COLO668 (cell line): ENCODE measurements at regions not wholly inside any gene's neighbourhood (a gene's known extent, or its start where the extent isn't known, plus 50 kb on each side); places are given as distances from the start of the nearest gene placed in this dataset.

Experiments used
- DNase-seq: peaks from one replicate; lab custom pipeline; 2025; ENCODE audit not compliant: unreplicated experiment; lab: John Stamatoyannopoulos, UW

DNA sequence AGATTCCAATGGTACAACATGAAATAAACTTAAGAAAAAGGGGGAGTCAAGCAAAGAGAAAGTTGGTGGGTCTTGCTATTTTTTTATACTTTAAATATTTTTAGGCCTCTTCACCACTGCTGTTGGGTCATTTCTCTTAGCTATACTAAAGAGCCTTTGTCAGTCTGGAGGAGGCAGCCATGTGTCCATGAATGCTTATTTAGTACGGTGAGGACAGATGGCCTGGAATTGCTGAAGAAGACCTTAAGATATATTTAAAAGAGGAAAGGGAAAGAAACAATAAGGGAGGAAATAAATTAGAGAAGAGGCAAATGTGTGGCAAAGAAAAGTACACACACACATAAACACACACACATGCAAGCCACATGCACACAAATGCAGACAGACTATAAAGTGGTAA, 560.5 kb upstream of the MEF2C start:
- no peak for DNase-seq

DNA sequence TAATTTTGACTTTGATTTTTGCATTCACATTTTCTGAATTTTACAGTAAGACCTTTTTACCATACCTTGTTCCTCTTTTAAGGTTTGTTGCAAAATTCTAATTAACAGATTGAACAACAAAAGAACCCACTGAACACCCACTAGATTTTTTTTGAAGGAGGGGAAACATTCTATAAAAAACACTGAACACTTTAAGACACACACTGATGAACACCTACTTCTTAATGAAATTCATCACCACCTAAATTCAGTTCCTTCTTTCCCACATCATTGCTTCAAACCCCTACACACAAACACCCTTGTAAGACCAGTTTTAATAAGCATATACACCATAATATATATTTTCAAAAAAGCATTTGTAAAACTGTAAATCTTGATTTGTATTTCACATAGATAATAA, 559.0 kb upstream of the MEF2C start:
- no peak for DNase-seq

DNA sequence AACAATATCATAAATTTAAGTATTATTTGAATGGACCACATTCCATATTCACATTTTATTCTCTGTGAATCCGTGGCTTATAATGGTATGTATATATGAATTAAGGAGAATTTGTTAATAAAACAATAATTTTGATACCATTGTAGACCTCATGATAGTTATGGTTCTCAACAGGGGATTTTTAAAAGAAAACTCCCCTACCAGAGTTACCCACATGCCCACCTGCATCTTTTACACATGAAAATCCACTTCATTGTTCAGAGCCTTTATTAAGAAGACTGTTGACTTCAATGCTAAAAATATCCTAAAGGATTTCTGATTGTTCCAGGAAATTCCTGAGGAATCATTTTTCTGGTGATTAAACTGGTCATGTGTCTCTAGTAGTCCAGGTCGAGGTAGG, 557.7 kb upstream of the MEF2C start:
- DNase-seq: no peak

DNA sequence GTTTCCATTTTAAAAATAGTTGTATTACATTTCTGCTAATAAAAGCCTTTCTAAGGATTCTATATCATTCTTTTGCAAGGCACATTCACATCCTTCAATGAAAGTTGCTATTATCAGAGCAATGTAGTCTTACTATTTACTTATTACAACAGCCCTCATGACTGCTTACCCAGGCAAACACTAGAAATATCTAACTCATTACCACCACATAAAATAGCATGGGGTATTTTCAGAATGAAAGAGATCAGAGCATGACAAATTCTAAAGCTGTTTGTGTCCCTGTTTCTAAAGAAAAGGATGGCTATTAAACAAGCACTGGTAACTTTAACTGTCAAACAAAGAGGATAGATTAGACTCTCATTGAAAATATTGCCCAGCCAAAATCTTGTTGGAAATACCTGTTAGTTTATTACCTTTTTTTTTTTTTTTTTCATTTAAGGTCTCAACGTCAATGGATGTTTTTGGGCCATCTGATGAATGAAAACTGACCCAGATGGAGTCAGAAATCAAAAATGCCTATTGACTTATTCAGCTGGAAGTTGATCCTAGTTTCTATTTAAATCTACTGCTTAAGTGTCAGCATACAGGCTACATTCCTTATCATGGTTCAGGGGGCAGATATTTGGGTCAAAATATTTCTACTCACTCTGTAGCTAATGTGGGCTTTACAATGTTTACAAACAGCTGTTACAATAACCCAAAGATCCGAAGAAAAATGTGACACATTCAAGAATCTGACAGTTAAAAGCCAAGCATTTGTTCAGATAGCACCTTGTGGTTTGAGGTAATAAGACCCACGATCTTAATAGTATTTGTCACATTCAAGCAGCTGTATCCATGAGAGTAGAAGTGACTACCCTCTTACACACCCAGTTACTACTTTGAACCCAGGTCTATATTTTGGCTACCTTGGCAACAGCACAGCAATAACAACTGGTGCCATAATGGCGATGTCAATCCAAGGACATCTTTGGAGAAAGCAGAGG, 554.8 kb upstream of the MEF2C start:
- DNase-seq: no peak

DNA sequence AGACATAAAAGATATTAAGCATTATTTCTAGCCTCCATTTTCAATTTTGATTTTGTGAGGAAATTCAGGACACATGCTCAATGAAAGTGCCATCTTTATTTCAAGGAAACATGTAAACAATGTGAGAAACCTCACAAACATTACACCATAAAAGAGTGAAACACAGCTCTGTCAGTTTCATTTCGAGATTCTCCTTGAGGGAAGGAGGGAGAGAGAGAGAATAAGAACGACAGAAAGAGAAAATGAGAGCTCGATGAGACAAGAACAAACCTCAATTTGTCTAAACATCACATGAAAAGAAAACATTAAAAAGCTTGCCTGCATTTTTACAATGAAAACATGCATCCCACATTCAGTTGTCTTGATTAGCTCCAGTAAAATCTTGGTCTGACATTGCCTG, 553.5 kb upstream of the MEF2C start:
- DNase-seq: no peak

DNA sequence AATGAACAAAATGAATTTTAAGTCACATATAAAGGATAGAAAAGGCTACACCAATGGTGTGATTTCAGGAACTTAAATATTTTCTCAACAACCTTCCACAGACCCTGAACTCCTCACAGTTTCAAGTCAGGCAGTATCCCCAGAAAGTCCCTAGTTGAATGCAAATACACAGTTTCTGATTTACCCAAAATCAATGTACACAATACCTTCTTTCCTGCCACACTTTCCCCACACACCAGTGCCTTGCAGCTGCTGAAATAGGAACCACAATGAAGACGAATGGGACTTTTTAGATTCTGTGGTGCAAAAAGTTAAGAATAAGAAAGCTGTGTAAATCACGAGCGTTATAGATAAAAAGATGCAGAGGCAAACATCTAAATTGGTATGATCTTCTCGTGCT, 552.4 kb upstream of the MEF2C start:
- DNase-seq: no peak

DNA sequence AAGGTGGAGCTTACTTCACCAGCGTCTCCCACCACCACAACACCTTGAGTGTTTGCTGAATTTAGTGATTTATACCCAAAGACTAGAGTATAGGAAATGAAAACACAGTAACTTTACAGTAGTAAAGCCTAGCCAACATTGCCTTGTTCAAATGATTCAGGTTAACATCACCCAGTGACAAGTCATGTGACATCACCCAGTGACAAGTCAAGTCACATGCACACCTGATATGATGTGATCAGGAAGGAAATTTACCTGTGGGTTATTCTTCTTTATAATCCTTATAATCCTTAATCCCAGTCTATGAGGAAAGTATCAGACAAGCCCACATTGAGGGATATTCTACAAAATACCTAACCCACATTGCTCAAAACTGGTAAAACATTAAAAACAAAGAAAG, 545.6 kb upstream of the MEF2C start:
- no peak for DNase-seq

DNA sequence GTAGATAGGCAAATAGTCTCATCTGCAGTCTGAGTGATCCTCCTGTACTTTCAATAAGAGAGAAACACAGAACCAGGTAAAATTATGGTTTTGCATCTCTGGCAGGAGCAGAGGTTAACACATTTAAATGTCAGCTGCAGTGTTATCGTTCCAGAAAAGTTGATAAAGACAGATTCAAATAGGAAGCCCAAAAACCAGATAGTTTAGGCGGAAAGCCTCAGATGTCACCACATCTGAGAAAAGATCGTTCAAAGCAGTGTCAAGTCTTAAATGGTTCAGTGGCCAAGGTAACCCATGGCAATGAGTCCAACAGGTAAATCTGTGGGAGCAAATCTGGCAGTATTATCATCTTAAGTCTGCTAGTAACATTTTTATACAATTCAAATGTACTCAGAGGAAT, 542.1 kb upstream of the MEF2C start:
- no peak for DNase-seq

DNA sequence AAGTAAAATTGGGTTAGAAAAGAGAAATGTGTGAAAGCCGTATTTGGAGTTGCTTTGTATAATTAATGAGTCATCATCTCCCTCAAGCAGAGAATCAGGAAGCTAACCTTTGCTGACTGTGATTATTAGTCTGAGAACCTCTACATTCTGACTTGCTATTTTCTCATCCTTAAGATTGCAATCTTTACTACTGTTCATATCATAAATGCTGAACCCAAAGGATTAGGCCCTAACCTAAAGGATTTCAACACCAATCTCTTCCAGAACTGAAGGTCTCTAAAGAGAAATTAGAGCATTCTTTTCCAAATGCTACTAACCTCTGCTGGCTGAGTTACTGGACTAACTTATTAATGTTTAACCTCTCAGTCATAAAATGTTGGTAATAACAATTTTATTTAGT, 538.1 kb upstream of the MEF2C start:
- no peak for DNase-seq

DNA sequence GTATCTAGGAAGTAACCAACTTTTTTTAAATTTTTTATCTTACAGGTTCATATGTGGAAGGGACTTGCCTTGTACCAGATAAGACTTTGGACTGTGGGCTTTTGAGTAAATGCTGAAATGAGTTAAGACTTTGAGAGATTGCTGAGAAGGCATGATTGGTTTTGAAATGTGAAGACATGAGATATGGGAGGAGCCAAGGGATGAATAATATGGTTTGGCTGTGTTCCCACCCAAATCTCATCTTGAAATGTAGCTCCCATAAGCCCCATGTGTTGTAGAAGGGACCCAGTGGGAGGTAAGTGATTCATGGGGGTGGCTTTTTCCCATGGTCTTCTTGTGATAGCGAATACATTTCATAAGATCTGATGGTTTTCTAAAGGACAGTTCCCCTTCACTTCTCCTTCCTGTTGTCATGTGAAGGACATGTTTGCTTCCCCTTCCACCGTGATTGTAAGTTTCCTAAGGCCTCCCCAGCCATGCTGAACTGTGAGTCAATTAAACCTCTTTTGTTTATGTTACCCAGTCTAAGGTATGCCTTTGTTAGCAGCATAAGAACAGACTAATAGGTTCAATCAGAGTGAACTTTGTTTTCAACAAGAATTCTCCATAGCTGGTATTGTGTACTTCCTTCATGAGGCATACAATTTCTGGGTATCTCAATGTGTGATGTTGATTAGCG, 535.6 kb upstream of the MEF2C start:
- DNase-seq: no peak

DNA sequence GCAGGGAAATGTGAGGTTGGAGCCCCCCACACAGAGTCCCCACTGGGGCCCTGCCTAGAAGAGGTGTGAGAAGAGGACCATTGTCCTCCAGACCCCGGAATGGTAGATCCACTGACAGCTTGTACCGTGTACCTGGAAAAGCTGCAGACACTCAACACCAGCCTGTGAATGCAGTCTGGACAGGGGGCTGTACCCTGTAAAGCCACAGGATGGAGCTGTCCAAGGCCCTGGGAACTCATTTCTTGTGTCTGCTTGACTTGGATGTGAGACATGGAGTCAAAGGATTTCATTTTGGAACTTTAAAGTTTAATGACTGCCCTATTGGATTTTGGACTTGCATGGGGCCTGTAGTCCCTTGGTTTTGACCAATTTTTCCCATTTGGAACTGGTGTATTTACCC, 535.0 kb upstream of the MEF2C start:
- DNase-seq: no peak

DNA sequence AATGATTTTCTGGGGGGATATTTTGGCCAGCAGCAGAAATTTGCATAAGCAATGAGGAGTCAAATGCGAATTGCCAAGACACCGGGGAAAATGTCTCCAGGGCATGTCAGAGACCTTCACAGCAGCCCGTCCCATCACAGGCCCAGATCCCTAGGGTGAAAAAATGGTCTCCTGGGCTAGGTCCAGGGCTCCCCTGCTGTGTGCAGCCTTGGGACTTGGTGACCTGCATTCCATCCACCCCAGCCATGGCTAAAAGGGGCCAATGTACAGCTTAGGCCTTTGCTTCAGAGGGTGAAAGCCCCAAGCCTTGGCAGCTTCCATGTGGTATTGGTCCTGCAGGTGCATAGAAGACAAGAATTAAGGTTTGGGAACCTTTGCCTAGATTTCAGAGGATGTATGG, 534.5 kb upstream of the MEF2C start:
- DNase-seq: no peak

DNA sequence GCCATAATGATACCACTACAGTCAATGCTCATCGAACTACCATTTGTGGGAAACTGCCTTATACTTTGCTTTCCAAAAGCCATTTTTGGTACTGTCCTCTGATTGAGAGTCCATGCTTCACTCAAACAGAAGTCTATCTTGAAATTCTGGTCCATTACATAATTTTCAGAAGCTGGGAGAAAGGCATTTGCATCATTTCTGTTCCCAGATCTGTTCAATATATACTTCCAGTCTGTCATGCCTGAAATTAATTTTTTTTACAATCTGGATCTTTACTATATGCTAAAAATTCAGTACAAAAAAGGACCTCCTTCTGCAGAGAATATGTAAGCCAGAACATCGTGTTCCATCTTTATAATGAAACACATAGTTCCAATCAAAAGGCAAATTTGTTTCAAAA, 528.9 kb upstream of the MEF2C start:
- DNase-seq: no peak

DNA sequence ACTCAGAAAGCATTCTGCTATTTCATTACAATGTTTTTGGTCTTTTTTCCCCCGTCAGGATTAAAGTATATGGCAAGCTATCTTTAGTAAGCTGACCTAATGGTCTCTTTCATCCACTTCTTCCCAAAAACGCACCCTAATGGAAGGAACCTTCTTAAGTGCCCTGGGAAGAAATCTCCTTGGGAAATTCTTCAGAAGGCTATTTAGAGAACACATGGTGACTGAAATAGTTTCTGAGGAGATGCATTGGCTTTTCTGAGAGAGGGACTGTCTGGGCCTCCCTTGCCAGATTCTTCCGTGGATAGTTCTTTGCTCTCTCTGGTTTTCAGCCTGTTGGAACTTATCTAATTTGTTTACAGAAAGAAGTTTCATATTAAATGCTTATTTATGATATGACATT, 524.1 kb upstream of the MEF2C start:
- DNase-seq: no peak

DNA sequence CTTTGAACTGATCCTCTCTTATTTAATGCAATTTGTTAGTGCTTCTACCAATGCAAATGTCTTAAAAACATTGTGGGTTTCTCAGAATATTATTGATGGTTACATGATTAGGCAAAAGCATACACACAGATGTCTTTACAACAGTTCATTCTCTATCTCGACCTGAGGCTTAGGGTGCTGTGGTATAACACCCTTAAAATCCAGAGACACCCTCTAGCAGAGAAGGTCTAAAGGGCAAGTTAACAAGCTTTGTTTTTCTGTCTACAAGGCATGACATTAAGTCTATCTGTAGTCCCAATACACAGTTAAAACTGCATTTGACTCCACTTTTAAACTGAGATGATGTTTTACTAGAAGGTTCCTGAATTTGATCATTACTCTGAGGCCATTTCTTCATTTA, 518.7 kb upstream of the MEF2C start:
- DNase-seq: no peak

DNA sequence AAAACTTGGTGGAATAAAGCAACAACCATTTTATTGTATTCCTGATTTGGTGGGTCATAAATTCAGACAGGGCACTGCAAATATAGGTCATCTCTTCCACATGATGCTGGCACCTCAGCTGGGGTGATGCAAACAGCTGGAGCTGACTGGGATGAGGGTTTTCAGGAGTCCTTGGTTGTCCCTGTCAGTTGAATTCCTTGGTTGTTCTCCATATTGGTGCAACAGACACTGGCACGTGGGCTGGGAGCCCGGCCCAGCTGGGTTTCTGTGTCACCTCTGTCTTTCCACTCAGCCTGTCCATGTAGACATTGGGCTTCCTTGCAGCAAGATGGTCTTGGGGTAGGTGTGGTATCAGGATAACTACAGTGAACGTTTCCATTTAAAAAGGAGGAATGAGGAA, 518.0 kb upstream of the MEF2C start:
- no peak for DNase-seq

DNA sequence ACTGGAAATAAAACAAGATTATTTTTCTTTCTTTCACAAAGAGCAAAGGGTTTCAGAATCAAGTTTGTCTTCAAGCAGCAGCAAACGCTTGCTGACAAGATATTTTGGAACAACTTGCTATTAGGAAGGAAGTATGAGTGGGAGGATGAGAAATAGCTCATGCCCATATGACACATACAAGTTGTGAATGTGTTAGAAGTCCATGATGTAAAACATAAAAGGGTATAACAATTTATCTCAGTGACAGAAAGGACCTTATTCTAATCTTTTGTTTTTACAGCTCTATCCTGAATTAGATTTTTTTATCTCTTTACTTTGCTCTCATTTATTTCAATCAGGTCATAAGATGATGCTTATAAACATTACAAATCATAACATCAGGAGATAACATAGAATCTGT, 516.6 kb upstream of the MEF2C start:
- DNase-seq: no peak

DNA sequence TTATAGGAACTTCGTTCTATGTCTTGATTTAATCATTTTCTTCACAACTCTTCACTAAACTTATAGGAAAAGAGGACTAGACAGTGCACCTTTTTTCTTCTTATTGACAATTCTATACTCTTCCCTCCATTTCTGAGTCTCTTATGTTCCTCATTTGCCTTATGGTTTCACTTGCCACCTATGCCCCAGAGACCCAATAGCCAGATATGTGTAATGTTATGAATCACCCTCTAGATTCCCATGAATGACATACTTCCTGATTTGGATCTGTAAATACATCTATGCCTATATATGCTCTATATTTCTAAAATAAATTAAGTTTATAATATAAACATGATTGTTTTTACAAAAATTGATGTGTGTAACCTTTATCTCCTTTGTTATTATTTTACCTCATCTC, 514.1 kb upstream of the MEF2C start:
- no peak for DNase-seq

DNA sequence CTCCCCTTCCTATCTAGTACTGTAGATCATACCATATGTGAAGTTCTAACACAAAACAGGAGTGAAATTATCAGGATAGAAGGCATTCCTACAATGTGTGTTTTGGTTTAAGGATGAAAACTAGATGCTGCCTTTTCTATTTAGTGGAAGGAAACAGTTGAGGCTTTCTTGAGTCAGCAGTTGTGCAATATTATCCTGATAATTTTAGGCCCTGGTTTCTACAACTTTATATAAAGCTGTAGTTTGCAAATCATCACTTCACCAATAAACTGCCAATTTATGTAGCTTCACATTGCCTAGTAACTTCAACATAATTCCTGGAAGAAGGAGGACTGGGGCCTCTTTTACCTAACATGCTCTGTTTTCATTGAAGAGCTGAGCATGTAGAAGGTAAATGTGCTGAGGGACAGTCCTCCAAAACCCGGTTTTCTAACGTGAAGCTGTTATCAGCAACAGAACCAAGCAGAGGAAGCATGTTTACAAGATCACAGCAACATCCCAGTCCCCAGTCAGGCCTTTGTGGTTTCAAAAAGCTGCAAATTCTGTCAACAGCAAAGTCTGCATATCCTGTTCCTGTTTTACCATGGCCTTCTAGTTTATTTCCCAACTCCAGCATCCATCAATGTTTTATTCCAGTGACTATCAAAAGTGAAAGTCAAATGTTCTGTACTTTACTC, 513.4 kb upstream of the MEF2C start:
- DNase-seq: no peak

DNA sequence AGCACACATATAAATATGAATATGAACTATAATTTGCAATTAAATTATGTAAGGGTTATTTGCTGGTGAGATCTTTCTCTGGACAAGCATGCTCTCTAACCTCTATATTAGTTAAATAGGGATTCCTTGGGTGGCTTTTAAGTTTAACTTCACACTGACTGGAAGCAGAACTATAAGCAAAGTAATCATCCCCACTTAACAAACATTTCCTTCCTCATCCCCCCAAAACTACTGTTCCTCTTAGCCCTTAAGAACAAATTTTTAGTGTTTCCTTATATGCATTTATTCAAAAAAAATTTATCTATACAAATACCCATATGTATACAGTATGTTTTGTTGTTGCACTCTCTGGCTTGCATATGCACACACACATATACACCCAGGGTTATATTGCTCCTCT, 512.1 kb upstream of the MEF2C start:
- no peak for DNase-seq

DNA sequence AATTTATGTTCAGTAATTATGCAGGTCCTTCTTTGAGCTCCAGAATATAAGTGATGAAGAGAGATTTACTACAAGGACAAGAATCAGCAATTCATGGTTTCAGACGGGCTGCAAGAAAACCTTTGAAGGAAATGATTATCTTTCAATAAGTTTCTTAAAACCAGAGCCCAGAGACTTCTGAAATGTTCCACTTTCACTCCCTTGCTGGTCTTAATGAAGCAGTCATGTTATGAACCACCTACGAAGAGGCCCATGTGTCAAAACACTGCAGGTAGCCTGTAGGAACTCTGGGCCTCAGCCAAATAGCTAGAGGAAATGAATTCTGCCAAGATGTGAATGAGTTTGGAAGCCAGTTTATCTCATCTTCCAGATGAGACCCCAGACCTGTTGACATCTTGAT, 505.9 kb upstream of the MEF2C start:
- no peak for DNase-seq

DNA sequence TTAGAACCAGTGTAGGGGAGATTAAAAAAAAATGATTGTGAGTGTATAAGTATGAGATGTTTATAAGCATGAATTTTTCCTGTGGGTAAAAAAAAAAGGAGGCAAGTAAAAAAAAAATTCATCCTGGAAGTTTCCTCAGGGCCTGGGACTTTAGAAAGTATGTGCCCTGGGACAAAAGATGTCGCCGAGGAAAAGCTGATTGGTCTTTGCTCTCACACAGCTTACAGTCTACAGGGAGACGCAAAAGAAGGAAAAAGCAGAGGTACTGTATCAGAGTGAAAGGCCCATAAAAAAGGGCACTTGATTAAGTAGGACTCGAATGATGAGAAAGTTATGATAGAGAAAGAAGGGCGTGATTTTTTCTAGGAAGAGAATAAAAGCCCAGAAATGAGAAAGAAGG, 501.4 kb upstream of the MEF2C start:
- no peak for DNase-seq
